ENCODE measurements at regions not wholly inside any gene's neighbourhood (a gene's known extent, or its start where the extent isn't known, plus 50 kb on each side); places are given as distances from the start of the nearest gene placed in this dataset.

DNA sequence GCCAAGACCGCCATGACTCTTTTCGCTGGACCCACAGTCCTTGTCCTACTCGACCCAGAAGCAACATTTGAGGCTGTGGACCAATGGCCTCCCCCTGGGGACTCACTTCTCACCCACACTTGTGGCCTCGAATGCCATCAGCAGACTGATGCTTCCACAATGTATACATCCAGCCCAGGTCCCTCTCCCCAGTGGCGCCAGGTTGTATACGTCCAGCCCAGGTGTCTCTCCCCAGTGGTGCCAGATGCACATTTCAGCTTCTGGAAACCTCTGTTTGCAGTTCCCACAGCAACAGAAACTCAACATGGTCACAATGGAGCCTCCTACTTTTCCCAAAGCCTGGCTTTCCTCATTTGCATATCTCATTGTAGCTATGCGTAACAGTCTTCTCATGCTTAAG, 210.5 kb upstream of the RNF32 start:
- TF ChIP-seq, protein P1, sequence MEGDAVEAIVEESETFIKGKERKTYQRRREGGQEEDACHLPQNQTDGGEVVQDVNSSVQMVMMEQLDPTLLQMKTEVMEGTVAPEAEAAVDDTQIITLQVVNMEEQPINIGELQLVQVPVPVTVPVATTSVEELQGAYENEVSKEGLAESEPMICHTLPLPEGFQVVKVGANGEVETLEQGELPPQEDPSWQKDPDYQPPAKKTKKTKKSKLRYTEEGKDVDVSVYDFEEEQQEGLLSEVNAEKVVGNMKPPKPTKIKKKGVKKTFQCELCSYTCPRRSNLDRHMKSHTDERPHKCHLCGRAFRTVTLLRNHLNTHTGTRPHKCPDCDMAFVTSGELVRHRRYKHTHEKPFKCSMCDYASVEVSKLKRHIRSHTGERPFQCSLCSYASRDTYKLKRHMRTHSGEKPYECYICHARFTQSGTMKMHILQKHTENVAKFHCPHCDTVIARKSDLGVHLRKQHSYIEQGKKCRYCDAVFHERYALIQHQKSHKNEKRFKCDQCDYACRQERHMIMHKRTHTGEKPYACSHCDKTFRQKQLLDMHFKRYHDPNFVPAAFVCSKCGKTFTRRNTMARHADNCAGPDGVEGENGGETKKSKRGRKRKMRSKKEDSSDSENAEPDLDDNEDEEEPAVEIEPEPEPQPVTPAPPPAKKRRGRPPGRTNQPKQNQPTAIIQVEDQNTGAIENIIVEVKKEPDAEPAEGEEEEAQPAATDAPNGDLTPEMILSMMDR (IDR thresholded peaks at IDR 0.05): no peak
- no peak for TF ChIP-seq POLR2AphosphoS5 (IDR thresholded peaks at IDR 0.05; ENCODE audit: low read depth, low read length)

All from Panc1 (cell line).